ENCODE measurements at regions not wholly inside any gene's neighbourhood (a gene's known extent, or its start where the extent isn't known, plus 50 kb on each side); places are given as distances from the start of the nearest gene placed in this dataset.

- TF ChIP-seq, protein P1, sequence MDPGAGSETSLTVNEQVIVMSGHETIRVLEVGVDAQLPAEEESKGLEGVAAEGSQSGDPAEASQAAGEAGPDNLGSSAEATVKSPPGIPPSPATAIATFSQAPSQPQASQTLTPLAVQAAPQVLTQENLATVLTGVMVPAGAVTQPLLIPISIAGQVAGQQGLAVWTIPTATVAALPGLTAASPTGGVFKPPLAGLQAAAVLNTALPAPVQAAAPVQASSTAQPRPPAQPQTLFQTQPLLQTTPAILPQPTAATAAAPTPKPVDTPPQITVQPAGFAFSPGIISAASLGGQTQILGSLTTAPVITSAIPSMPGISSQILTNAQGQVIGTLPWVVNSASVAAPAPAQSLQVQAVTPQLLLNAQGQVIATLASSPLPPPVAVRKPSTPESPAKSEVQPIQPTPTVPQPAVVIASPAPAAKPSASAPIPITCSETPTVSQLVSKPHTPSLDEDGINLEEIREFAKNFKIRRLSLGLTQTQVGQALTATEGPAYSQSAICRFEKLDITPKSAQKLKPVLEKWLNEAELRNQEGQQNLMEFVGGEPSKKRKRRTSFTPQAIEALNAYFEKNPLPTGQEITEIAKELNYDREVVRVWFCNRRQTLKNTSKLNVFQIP (CRISPR knock-in tag; IDR thresholded peaks at IDR 0.05; ENCODE audit: borderline replicate concordance, low read depth): no peak
- TF ChIP-seq ZNF8 (CRISPR knock-in tag; IDR thresholded peaks at IDR 0.05): no peak
- TF ChIP-seq ZNF70 (CRISPR knock-in tag; IDR thresholded peaks at IDR 0.05): no peak
Measured at GRCh38 chr14:45968037-45968436, 683.5 kb downstream of the RPL10L start.
